Activated CD8-positive, alpha-beta memory T cell treated with anti-CD3 and anti-CD28 coated beads for 36 hours (primary cell): ENCODE measurements at regions not wholly inside any gene's neighbourhood (a gene's known extent, or its start where the extent isn't known, plus 50 kb on each side); places are given as distances from the start of the nearest gene placed in this dataset.
"Not testable (repeated sequence)": the region's sequence is repeated elsewhere in the genome, so short reads cannot be mapped to it uniquely, and the experiment has no call there.

Source experiments
- CTCF ChIA-PET: fragments of 350-600 bp; sonication (Branson Sonifier 250); formaldehyde crosslinking; loops from one replicate; lab custom pipeline; 2021; ENCODE audit warnings: antibody characterized with exemption; lab: Charles Lee
- POLR2A ChIA-PET: fragments of 350-600 bp; sonication (Branson Sonifier 250); formaldehyde crosslinking; loops from one replicate; lab custom pipeline; 2021; ENCODE audit warnings: antibody characterized with exemption; lab: Charles Lee

- ChIA-PET POLR2A (no interaction called here), CTCF (no interaction called here)
Measured at GRCh38 chr4:29867412-29867811, 852.8 kb upstream of the PCDH7 start.

GRCh38 chr4:29900336-29900735, 819.8 kb upstream of the PCDH7 start:
- POLR2A ChIA-PET, result no interaction called here
- CTCF ChIA-PET, result no interaction called here

- ChIA-PET CTCF (no interaction called here), POLR2A (no interaction called here)
Measured at GRCh38 chr4:29908276-29908675, 811.9 kb upstream of the PCDH7 start.

GRCh38 chr4:29927895-29928294, 792.3 kb upstream of the PCDH7 start:
- CTCF ChIA-PET, result no interaction called here
- POLR2A ChIA-PET, result no interaction called here

GRCh38 chr4:29948451-29948850, 771.7 kb upstream of the PCDH7 start:
- POLR2A ChIA-PET, result no interaction called here
- CTCF ChIA-PET, result no interaction called here

GRCh38 chr4:29948858-29949257, 771.3 kb upstream of the PCDH7 start:
- POLR2A ChIA-PET, result no interaction called here
- CTCF ChIA-PET, result no interaction called here

- ChIA-PET CTCF (no interaction called here), POLR2A (no interaction called here)
Measured at GRCh38 chr4:29966386-29966785, 753.8 kb upstream of the PCDH7 start.

- POLR2A ChIA-PET, result no interaction called here
- CTCF ChIA-PET, result no interaction called here
Measured at GRCh38 chr4:29970626-29971025, 749.5 kb upstream of the PCDH7 start.

- CTCF ChIA-PET, result no interaction called here
- POLR2A ChIA-PET, result no interaction called here
Measured at GRCh38 chr4:29972121-29972520, 748.0 kb upstream of the PCDH7 start.

GRCh38 chr4:29983890-29984289, 736.3 kb upstream of the PCDH7 start:
- POLR2A ChIA-PET, result no interaction called here
- CTCF ChIA-PET, result no interaction called here

GRCh38 chr4:30001628-30002027, 718.5 kb upstream of the PCDH7 start:
- ChIA-PET CTCF (no interaction called here), POLR2A (no interaction called here)

GRCh38 chr4:30002341-30002740, 717.8 kb upstream of the PCDH7 start:
- POLR2A ChIA-PET, result no interaction called here
- CTCF ChIA-PET, result no interaction called here

GRCh38 chr4:30005995-30006394, 714.2 kb upstream of the PCDH7 start:
- CTCF ChIA-PET, result no interaction called here
- POLR2A ChIA-PET, result no interaction called here

GRCh38 chr4:30024526-30024925, 695.6 kb upstream of the PCDH7 start:
- POLR2A ChIA-PET, result no interaction called here
- CTCF ChIA-PET, result no interaction called here

GRCh38 chr4:30028826-30029225, 691.3 kb upstream of the PCDH7 start:
- CTCF ChIA-PET, result interaction anchor here (0.6 kb wide), 1 partner anchor 16 kb away, joined by 3 read pairs; no protein-coding TSS in a partner anchor
- POLR2A ChIA-PET, result no interaction called here

GRCh38 chr4:30056016-30056766, 664.0 kb upstream of the PCDH7 start:
- CTCF ChIA-PET, result no interaction called here

GRCh38 chr4:30068234-30068633, 651.9 kb upstream of the PCDH7 start:
- POLR2A ChIA-PET, result no interaction called here
- CTCF ChIA-PET, result no interaction called here

More at GRCh38 chr4:30056016-30056766, 664.0 kb upstream of the PCDH7 start:
- POLR2A ChIA-PET, result no interaction called here

GRCh38 chr4:30073011-30073710, 647.0 kb upstream of the PCDH7 start:
- ChIA-PET POLR2A (no interaction called here), CTCF (no interaction called here)

GRCh38 chr4:30092420-30093128, 627.6 kb upstream of the PCDH7 start:
- CTCF ChIA-PET, POLR2A ChIA-PET: not testable (repeated sequence)

- CTCF ChIA-PET, result no interaction called here
- POLR2A ChIA-PET, result no interaction called here
Measured at GRCh38 chr4:30094887-30095286, 625.3 kb upstream of the PCDH7 start.

GRCh38 chr4:30103455-30103854, 616.7 kb upstream of the PCDH7 start:
- POLR2A ChIA-PET, result no interaction called here
- CTCF ChIA-PET, result no interaction called here
